Hepatocyte (in vitro differentiated cells): ENCODE measurements at regions not wholly inside any gene's neighbourhood (a gene's known extent, or its start where the extent isn't known, plus 50 kb on each side); places are given as distances from the start of the nearest gene placed in this dataset.

Experiments
- DNase-seq: peaks from one replicate; pipeline ENCODE4 v3.0.0-alpha.2; 2016; ENCODE audit warnings: low spot score
- H2AFZ ChIP-seq: fragments of 200-600 bp; sonication (generic); 2 replicates; pipeline ENCODE4 v1.6.0; 2016; ENCODE audit warnings: antibody characterized with exemption, mild to moderate bottlenecking
- H3K27ac ChIP-seq: fragments of 200-600 bp; sonication (generic); 2 replicates; pipeline ENCODE4 v1.5.1; 2016; ENCODE audit warnings: mild to moderate bottlenecking
- H3K27me3 ChIP-seq: fragments of 200-600 bp; sonication (generic); 2 replicates; pipeline ENCODE4 v1.6.1; 2016
- H3K36me3 ChIP-seq: fragments of 200-600 bp; sonication (generic); replicated peaks from 2 replicates; pipeline ENCODE4 v1.5.1; 2016; ENCODE audit warnings: low read depth; ENCODE audit not compliant: insufficient read depth
- H3K4me1 ChIP-seq: fragments of 200-600 bp; sonication (generic); 2 replicates; pipeline ENCODE4 v1.5.1; 2016; ENCODE audit warnings: mild to moderate bottlenecking, moderate library complexity; ENCODE audit not compliant: insufficient read depth
- H3K4me2 ChIP-seq: fragments of 200-600 bp; sonication (generic); 2 replicates; pipeline ENCODE4 v1.6.0; 2016
- H3K4me3 ChIP-seq: fragments of 200-600 bp; sonication (generic); 2 replicates; pipeline ENCODE4 v1.5.1; 2016; ENCODE audit warnings: mild to moderate bottlenecking
- H3K79me2 ChIP-seq: fragments of 200-600 bp; sonication (generic); 2 replicates; pipeline ENCODE4 v1.6.0; 2017; ENCODE audit warnings: mild to moderate bottlenecking
- H3K9me2 ChIP-seq: fragments of 200-600 bp; sonication (generic); replicated peaks from 2 replicates; pipeline ENCODE4 v1.6.0; 2017; ENCODE audit warnings: mild to moderate bottlenecking; ENCODE audit not compliant: insufficient read depth
- H3K9me3 ChIP-seq: fragments of 200-600 bp; sonication (generic); 2 replicates; pipeline ENCODE4 v1.5.1; 2016; ENCODE audit warnings: low read depth, mild to moderate bottlenecking
- H4K20me1 ChIP-seq: fragments of 200-600 bp; sonication (generic); 2 replicates; pipeline ENCODE4 v1.6.0; 2016; ENCODE audit warnings: mild to moderate bottlenecking; ENCODE audit not compliant: insufficient read depth, poor library complexity, severe bottlenecking
- CTCF ChIP-seq: fragments of 200-600 bp; sonication (generic); IDR thresholded peaks from 2 replicates; pipeline ENCODE4 v1.5.1; 2016; ENCODE audit warnings: antibody characterized with exemption, mild to moderate bottlenecking; ENCODE audit not compliant: poor library complexity
- EZH2 ChIP-seq: fragments of 200-600 bp; sonication (generic); IDR thresholded peaks from 2 replicates; pipeline ENCODE4 v1.6.1; 2016; ENCODE audit warnings: antibody characterized with exemption, mild to moderate bottlenecking, borderline replicate concordance
- EZH2phosphoT487 ChIP-seq: fragments of 200-600 bp; sonication (generic); IDR thresholded peaks from one replicate; pipeline ENCODE4 v1.6.1; 2018; ENCODE audit warnings: antibody characterized with exemption, mild to moderate bottlenecking, low read depth, moderate library complexity; ENCODE audit not compliant: unreplicated experiment, severe bottlenecking
- WGBS: methylation state at CpG from one replicate; pipeline ENCODE4 v1.1.6; 2016; ENCODE audit warnings: low lambda C conversion rate; ENCODE audit errors: missing lambda C conversion rate; 5-methylcytosine and 5-hydroxymethylcytosine counted together

- Histone ChIP-seq H3K36me3 (no peaks in the 10 kb centered on the region), H4K20me1 (no peaks in the 10 kb centered on the region), H3K79me2 (no peaks in the 10 kb centered on the region), H3K27ac (no peak overlapping the region), H3K4me3 (no peak overlapping the region), H3K4me2 (no peak overlapping the region), H3K9me2 (no peaks in the 10 kb centered on the region), H3K4me1 (peaks cover 5% of the 10 kb centered on the region), H2AFZ (no peak overlapping the region), H3K9me3 (no peaks in the 10 kb centered on the region), H3K27me3 (no peaks in the 10 kb centered on the region)
- no peak for DNase-seq
- TF ChIP-seq CTCF (no peak), EZH2 (no peak), EZH2phosphoT487 (no peak)
- WGBS: 72% methylated on average over 5 of the region's 5 CpGs
Observed at GRCh38 chr4:119898211-119898610, 168.4 kb downstream of the MAD2L1 start.

GRCh38 chr4:119897260-119897659, 169.4 kb downstream of the MAD2L1 start:
- TF ChIP-seq EZH2phosphoT487: no peak
- no peak for TF ChIP-seq EZH2
- no peak for TF ChIP-seq CTCF
- Histone ChIP-seq H3K9me2 (no peaks in the 10 kb centered on the region), H3K79me2 (no peaks in the 10 kb centered on the region), H2AFZ (no peak overlapping the region), H3K4me3 (no peak overlapping the region), H3K36me3 (no peaks in the 10 kb centered on the region), H3K27me3 (no peaks in the 10 kb centered on the region), H3K9me3 (no peaks in the 10 kb centered on the region), H3K4me1 (peaks cover 5% of the 10 kb centered on the region), H3K4me2 (no peak overlapping the region), H4K20me1 (no peaks in the 10 kb centered on the region), H3K27ac (no peak overlapping the region)
- 91% methylated on average over 2 of the region's 2 CpGs for WGBS
- no peak for DNase-seq

GRCh38 chr4:119894650-119895208, 171.9 kb downstream of the MAD2L1 start:
- Histone ChIP-seq H3K9me3 (no peaks in the 10 kb centered on the region), H3K27me3 (no peaks in the 10 kb centered on the region), H3K9me2 (no peaks in the 10 kb centered on the region), H3K27ac (no peak overlapping the region), H3K4me2 (no peak overlapping the region), H4K20me1 (no peaks in the 10 kb centered on the region), H2AFZ (no peak overlapping the region), H3K4me3 (no peak overlapping the region), H3K4me1 (peaks cover 5% of the 10 kb centered on the region), H3K79me2 (no peaks in the 10 kb centered on the region), H3K36me3 (no peaks in the 10 kb centered on the region)
- no peak for DNase-seq
- WGBS: 67% methylated on average over 3 of the region's 3 CpGs
- TF ChIP-seq EZH2phosphoT487: no peak
- TF ChIP-seq EZH2: no peak
- TF ChIP-seq CTCF: no peak
